ENCODE measurements at regions not wholly inside any gene's neighbourhood (a gene's known extent, or its start where the extent isn't known, plus 50 kb on each side); places are given as distances from the start of the nearest gene placed in this dataset.
"Not testable (repeated sequence)": the region's sequence is repeated elsewhere in the genome, so short reads cannot be mapped to it uniquely, and the experiment has no call there.

DNA sequence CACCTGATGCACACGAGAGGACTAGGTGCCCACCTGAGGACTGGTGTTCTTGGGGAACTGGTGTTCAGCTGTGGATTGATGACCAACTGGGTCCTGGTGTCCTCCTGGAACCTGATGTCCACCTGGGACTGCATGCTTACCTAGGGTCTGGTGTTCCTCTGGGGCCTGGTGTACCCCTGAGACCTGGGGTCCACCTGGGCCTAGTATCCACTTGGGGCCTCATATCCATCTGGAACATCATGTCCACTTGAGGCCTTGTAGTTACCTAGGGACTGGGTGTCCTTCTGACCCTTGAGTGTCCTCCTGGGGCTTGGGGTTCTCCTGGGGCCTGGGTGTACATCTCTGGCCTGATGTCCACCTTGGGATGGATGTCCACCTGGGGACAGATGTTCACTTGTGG lies 197.2 kb downstream of the POTEM start:
- not testable (repeated sequence) for H3K4me3 ChIP-seq (ENCODE audit: low read depth, low read length, poor library complexity, severe bottlenecking); H4K20me1 ChIP-seq (ENCODE audit: insufficient read depth, low read length); H3K9me3 ChIP-seq (ENCODE audit: low read length); H3K4me2 ChIP-seq (ENCODE audit: low read length); H3K27me3 ChIP-seq (ENCODE audit: insufficient read depth, low read length); H3K36me3 ChIP-seq (ENCODE audit: insufficient read depth, low read length); H2AFZ ChIP-seq (ENCODE audit: low read length); H3K27ac ChIP-seq (ENCODE audit: low read depth, low read length, poor library complexity, severe bottlenecking); H3K4me1 ChIP-seq (ENCODE audit: insufficient read depth, low read length, severe bottlenecking); H3F3A ChIP-seq (ENCODE audit: insufficient read depth, low read length); H3K9ac ChIP-seq (ENCODE audit: low read length); H3K9me2 ChIP-seq (ENCODE audit: low read depth, low read length); H3K79me2 ChIP-seq (ENCODE audit: insufficient read depth, low read length)

- H3K79me2 ChIP-seq (ENCODE audit: insufficient read depth, low read length); H3K27me3 ChIP-seq (ENCODE audit: insufficient read depth, low read length): not testable (repeated sequence)
Observed at GRCh38 chr14:19166056-19166455, 198.8 kb downstream of the POTEM start.

GRCh38 chr14:19167454-19168190 lies 200.4 kb downstream of the POTEM start:
- not testable (repeated sequence) for H3K4me3 ChIP-seq (ENCODE audit: low read depth, low read length, poor library complexity, severe bottlenecking); H3K9me3 ChIP-seq (ENCODE audit: low read length); H3K4me1 ChIP-seq (ENCODE audit: insufficient read depth, low read length, severe bottlenecking)

More at GRCh38 chr14:19166056-19166455, 198.8 kb downstream of the POTEM start:
- not testable (repeated sequence) for H3K4me3 ChIP-seq (ENCODE audit: low read depth, low read length, poor library complexity, severe bottlenecking); H3F3A ChIP-seq (ENCODE audit: insufficient read depth, low read length); H3K27ac ChIP-seq (ENCODE audit: low read depth, low read length, poor library complexity, severe bottlenecking); H3K9ac ChIP-seq (ENCODE audit: low read length); H3K4me1 ChIP-seq (ENCODE audit: insufficient read depth, low read length, severe bottlenecking); H4K20me1 ChIP-seq (ENCODE audit: insufficient read depth, low read length); H3K36me3 ChIP-seq (ENCODE audit: insufficient read depth, low read length); H3K9me2 ChIP-seq (ENCODE audit: low read depth, low read length); H3K9me3 ChIP-seq (ENCODE audit: low read length); H3K4me2 ChIP-seq (ENCODE audit: low read length); H2AFZ ChIP-seq (ENCODE audit: low read length)

GRCh38 chr14:19168261-19168660 lies 201.0 kb downstream of the POTEM start:
- not testable (repeated sequence) for H3F3A ChIP-seq (ENCODE audit: insufficient read depth, low read length)

More at GRCh38 chr14:19167454-19168190, 200.4 kb downstream of the POTEM start:
- not testable (repeated sequence) for H3K9me2 ChIP-seq (ENCODE audit: low read depth, low read length); H3K4me2 ChIP-seq (ENCODE audit: low read length); H2AFZ ChIP-seq (ENCODE audit: low read length); H3K27ac ChIP-seq (ENCODE audit: low read depth, low read length, poor library complexity, severe bottlenecking); H3K27me3 ChIP-seq (ENCODE audit: insufficient read depth, low read length); H3F3A ChIP-seq (ENCODE audit: insufficient read depth, low read length); H3K36me3 ChIP-seq (ENCODE audit: insufficient read depth, low read length); H4K20me1 ChIP-seq (ENCODE audit: insufficient read depth, low read length); H3K79me2 ChIP-seq (ENCODE audit: insufficient read depth, low read length); H3K9ac ChIP-seq (ENCODE audit: low read length)

DNA sequence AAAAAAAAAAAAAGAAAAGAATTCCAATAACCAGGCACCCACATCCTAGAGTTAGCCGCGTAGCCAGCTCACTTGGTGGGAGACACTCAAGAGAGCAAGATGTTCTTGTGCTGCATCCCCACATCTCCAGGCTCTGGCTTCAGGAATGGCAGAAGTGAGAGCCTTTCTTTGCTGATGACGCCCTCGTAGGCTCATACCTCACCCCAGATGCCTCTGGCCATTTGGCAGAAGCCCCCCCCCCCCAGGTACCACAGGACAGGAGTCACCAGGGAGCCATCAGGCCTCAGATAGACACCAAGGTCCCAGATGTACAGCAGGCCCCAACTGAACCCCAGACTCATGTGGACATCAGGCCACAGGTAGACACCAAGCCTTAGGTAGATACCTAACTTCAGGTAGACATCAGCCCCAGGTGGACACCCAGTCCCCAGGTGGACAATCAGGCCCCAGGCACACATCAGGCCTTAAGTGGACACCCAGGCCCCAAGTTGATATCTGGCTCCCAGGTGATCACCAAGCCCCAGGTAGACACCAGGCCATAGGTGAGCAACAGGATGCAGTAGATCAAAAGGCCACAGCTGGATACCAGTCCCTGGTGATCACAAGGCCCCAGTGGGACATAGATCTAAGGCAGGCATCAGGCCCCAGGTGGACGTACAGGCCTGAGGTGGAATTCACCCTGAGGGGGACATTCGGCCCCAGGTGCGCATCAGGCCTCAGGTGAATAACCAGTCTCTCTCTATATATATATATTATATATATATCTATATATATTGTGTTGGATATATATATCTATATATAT lies 202.5 kb downstream of the POTEM start:
- not testable (repeated sequence) for H3K9me2 ChIP-seq (ENCODE audit: low read depth, low read length); H3K27me3 ChIP-seq (ENCODE audit: insufficient read depth, low read length); H2AFZ ChIP-seq (ENCODE audit: low read length); H3K4me3 ChIP-seq (ENCODE audit: low read depth, low read length, poor library complexity, severe bottlenecking); H3K9me3 ChIP-seq (ENCODE audit: low read length); H3K4me2 ChIP-seq (ENCODE audit: low read length); H3F3A ChIP-seq (ENCODE audit: insufficient read depth, low read length); H3K36me3 ChIP-seq (ENCODE audit: insufficient read depth, low read length); H3K27ac ChIP-seq (ENCODE audit: low read depth, low read length, poor library complexity, severe bottlenecking); H3K9ac ChIP-seq (ENCODE audit: low read length); H4K20me1 ChIP-seq (ENCODE audit: insufficient read depth, low read length); H3K79me2 ChIP-seq (ENCODE audit: insufficient read depth, low read length); H3K4me1 ChIP-seq (ENCODE audit: insufficient read depth, low read length, severe bottlenecking)

More at GRCh38 chr14:19168261-19168660, 201.0 kb downstream of the POTEM start:
- H3K27ac ChIP-seq (ENCODE audit: low read depth, low read length, poor library complexity, severe bottlenecking); H3K4me2 ChIP-seq (ENCODE audit: low read length); H3K9me3 ChIP-seq (ENCODE audit: low read length); H3K79me2 ChIP-seq (ENCODE audit: insufficient read depth, low read length); H2AFZ ChIP-seq (ENCODE audit: low read length); H4K20me1 ChIP-seq (ENCODE audit: insufficient read depth, low read length); H3K27me3 ChIP-seq (ENCODE audit: insufficient read depth, low read length); H3K4me1 ChIP-seq (ENCODE audit: insufficient read depth, low read length, severe bottlenecking); H3K9me2 ChIP-seq (ENCODE audit: low read depth, low read length); H3K9ac ChIP-seq (ENCODE audit: low read length); H3K4me3 ChIP-seq (ENCODE audit: low read depth, low read length, poor library complexity, severe bottlenecking); H3K36me3 ChIP-seq (ENCODE audit: insufficient read depth, low read length): not testable (repeated sequence)

DNA sequence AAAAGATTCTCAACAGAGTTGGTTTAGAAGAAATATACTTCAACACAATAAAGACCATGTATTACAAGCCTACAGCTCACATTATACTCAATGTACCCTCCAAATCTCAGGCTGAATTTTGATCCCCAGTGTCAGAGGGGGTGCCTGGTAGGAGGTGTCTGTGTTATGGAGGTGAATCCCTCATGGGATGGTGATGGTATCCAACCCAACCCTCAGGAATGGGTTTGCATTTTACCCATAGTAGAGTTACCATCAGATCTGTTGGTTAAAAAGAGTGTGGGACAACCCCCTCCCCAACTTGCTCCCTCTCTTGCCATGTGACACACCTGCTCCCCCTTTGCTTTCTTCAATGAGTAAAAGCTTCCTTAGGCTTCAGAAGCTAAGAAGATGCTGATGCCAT lies 205.5 kb downstream of the POTEM start:
- not testable (repeated sequence) for H3K79me2 ChIP-seq (ENCODE audit: insufficient read depth, low read length); H3K9me3 ChIP-seq (ENCODE audit: low read length); H3K4me3 ChIP-seq (ENCODE audit: low read depth, low read length, poor library complexity, severe bottlenecking); H3K4me1 ChIP-seq (ENCODE audit: insufficient read depth, low read length, severe bottlenecking); H3K9ac ChIP-seq (ENCODE audit: low read length); H3K27ac ChIP-seq (ENCODE audit: low read depth, low read length, poor library complexity, severe bottlenecking); H3K27me3 ChIP-seq (ENCODE audit: insufficient read depth, low read length); H3F3A ChIP-seq (ENCODE audit: insufficient read depth, low read length); H2AFZ ChIP-seq (ENCODE audit: low read length); H4K20me1 ChIP-seq (ENCODE audit: insufficient read depth, low read length); H3K9me2 ChIP-seq (ENCODE audit: low read depth, low read length); H3K4me2 ChIP-seq (ENCODE audit: low read length); H3K36me3 ChIP-seq (ENCODE audit: insufficient read depth, low read length)

DNA sequence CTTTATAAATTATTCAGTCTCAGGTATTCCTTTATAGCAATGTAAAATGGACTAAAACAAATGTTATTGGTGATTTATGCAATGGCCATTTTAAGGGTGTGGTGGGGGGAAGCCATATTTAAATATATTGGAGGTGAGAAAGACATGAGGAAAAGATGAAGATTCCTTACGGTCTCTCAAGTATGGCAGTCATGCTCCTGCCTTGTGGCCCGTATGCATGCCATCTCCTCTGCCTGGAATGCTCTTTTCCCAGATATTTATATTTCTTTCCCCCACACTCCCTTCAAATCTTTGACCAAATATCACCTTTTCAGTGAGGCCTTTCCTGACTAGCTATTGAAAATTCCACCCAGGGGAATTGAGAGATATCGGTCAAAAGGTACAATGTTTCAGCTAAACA lies 206.0 kb downstream of the POTEM start:
- H3K79me2 ChIP-seq (ENCODE audit: insufficient read depth, low read length); H3K4me3 ChIP-seq (ENCODE audit: low read depth, low read length, poor library complexity, severe bottlenecking); H3K4me1 ChIP-seq (ENCODE audit: insufficient read depth, low read length, severe bottlenecking); H3K9ac ChIP-seq (ENCODE audit: low read length); H2AFZ ChIP-seq (ENCODE audit: low read length); H3K4me2 ChIP-seq (ENCODE audit: low read length); H3K27me3 ChIP-seq (ENCODE audit: insufficient read depth, low read length); H3K27ac ChIP-seq (ENCODE audit: low read depth, low read length, poor library complexity, severe bottlenecking); H3F3A ChIP-seq (ENCODE audit: insufficient read depth, low read length); H3K9me3 ChIP-seq (ENCODE audit: low read length); H4K20me1 ChIP-seq (ENCODE audit: insufficient read depth, low read length); H3K9me2 ChIP-seq (ENCODE audit: low read depth, low read length); H3K36me3 ChIP-seq (ENCODE audit: insufficient read depth, low read length): not testable (repeated sequence)

All from OCI-LY1 (cell line).